ENCODE measurements at regions not wholly inside any gene's neighbourhood (a gene's known extent, or its start where the extent isn't known, plus 50 kb on each side); places are given as distances from the start of the nearest gene placed in this dataset.

DNA sequence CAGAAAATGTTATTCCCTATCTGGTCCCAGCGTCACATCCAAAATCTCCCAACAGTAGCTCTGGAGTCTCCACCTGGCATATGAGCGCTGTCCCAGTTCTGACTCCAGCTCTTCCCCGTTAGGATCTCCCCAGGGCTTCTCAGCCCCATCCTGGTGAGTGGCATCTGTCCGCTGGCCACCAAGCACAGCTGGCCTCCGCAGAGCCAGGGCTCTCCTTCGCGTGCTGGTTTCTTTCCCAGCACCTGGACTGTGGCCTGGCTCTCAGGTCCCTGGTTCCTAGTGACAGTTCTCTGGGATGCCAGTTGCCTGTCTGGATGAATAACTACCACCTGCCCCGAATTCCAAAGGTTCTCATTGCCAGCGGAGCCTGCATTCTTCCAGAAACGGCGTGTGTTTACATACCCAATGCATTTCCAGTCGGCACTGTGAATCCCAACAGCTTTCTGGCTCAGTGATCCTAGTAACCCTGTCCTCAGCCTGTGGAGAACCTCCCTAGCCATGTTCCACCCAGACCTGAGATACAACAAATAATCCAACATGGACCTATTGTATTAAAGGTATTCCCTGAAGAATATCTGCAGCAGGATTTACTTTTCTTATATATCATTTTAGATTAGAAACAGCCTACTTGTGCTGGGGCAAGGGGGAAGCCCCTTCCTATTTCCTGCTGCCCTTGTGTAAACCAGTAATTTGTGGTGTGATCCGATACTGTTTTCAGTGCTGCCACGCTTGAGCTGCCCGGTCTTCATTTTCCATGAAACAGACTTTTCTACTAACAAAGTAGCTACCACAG, 69.9 kb upstream of the PDE10A start:
- Mint-ChIP-seq H3K36me3 (ENCODE audit: low read depth) (no peaks in the 10 kb centered on the region), H3K27ac (no peak overlapping the region), H3K9me3 (peaks cover 2% of the 10 kb centered on the region), H3K4me1 (no peaks in the 10 kb centered on the region), H3K27me3 (no peaks in the 10 kb centered on the region), H3K4me3 (no peak overlapping the region)
- ChIA-PET POLR2A (no interaction called here), CTCF (no interaction called here)
- DNase-seq, result no peak

DNA sequence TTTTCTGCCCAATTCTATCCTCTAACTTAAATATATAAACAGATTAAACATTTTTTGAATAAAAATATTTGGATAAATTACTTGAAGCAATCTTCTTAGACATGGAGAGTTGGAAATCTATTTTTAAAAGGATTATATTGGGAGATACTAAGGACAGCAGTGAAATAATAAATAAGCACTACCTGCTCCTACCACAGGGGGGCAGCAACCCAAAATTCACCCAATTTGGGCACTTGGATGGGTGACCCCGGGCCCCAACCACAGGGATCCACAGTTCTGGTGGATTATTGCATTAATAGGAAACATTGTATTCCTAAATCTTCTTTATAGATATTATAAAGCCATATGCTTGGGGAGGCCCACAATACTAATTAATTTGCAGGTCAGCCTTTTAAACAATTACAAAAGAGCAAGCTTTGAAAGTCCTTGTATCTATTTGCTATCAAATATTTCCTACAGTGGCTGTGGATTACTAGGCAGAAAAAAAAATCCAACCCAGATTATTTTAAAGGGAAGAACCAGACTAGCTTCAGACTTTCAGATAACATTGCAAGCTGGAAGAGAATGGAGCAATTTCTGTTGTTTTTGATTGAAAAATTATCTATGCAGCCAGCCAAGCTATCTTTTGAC, 66.4 kb upstream of the PDE10A start:
- H3K4me3 Mint-ChIP-seq, result no peak overlapping the region
- H3K27me3 Mint-ChIP-seq, result no peaks in the 10 kb centered on the region
- CTCF ChIA-PET, result no interaction called here
- H3K36me3 Mint-ChIP-seq (ENCODE audit: low read depth), result no peaks in the 10 kb centered on the region
- no peaks in the 10 kb centered on the region for H3K4me1 Mint-ChIP-seq
- POLR2A ChIA-PET, result no interaction called here
- H3K27ac Mint-ChIP-seq, result no peak overlapping the region
- peak; percentile 47 for DNase-seq
- H3K9me3 Mint-ChIP-seq, result no peaks in the 10 kb centered on the region

DNA sequence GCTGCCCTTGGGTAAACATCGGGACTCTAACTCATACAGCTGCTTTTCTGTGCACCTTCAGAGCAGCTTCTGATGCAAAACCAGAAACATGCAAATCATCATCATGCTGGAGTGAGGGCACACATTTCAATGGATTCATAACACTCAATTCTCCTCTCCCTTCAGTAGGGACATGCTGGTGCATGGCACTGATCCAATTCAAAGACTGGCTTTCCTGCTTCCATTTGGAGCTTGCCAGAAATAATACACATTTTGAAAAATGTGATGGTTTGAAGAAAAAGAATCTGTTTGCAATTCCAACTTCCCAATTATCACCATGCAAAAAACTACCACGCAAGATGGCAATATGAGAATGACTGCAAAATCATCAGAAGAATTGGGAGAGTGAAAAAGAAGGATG, 65.2 kb upstream of the PDE10A start:
- Mint-ChIP-seq H3K4me1 (no peaks in the 10 kb centered on the region), H3K4me3 (no peak overlapping the region), H3K9me3 (no peaks in the 10 kb centered on the region), H3K27ac (no peak overlapping the region), H3K36me3 (ENCODE audit: low read depth) (no peaks in the 10 kb centered on the region), H3K27me3 (no peaks in the 10 kb centered on the region)
- POLR2A ChIA-PET, result no interaction called here
- no peak for DNase-seq
- CTCF ChIA-PET, result no interaction called here

- ChIA-PET CTCF (no interaction called here), POLR2A (no interaction called here)
- Mint-ChIP-seq H3K27me3 (no peaks in the 10 kb centered on the region), H3K9me3 (no peaks in the 10 kb centered on the region), H3K27ac (no peak overlapping the region), H3K4me3 (no peak overlapping the region), H3K36me3 (ENCODE audit: low read depth) (no peaks in the 10 kb centered on the region), H3K4me1 (no peaks in the 10 kb centered on the region)
- no peak for DNase-seq
Measured at GRCh38 chr6:165726965-165727381, 63.9 kb upstream of the PDE10A start.

DNA sequence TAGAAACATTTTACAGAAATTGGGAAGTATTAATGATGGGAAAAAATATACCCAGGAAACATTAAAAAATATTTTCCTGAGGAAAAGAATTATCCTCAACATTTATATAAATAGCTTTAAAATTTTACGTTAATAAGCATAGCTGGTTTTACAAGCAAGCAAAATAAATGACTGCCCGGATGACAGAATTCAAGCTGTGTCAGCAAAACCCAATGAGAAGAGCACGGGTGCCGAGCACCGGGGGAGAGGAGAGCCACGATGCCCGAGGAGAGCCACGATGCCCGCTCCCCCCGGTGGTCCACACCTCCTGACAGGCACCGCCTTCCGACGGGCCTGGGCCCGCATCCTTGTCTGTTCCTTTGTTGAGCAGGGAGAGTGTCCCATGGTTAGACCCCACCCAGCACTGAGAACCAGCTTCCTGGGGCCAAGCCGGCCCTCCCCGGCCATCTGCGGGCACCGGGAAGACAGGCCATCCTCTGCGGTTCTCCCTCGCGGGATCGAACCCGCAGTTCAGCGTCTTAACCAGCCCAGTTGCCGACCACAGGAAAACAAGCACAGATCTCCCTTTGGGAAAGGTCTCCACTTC, 63.3 kb upstream of the PDE10A start:
- CTCF ChIA-PET, result no interaction called here
- H3K9me3 Mint-ChIP-seq, result no peaks in the 10 kb centered on the region
- H3K27ac Mint-ChIP-seq, result no peak overlapping the region
- POLR2A ChIA-PET, result no interaction called here
- no peak overlapping the region for H3K4me3 Mint-ChIP-seq
- H3K4me1 Mint-ChIP-seq, result no peaks in the 10 kb centered on the region
- H3K27me3 Mint-ChIP-seq, result no peaks in the 10 kb centered on the region
- no peaks in the 10 kb centered on the region for H3K36me3 Mint-ChIP-seq (ENCODE audit: low read depth)
- DNase-seq, result no peak

- Mint-ChIP-seq H3K27ac (no peak overlapping the region), H3K9me3 (no peaks in the 10 kb centered on the region), H3K27me3 (no peaks in the 10 kb centered on the region), H3K36me3 (ENCODE audit: low read depth) (no peaks in the 10 kb centered on the region), H3K4me3 (no peak overlapping the region), H3K4me1 (no peaks in the 10 kb centered on the region)
- POLR2A ChIA-PET, result no interaction called here
- CTCF ChIA-PET, result no interaction called here
- DNase-seq, result no peak
Measured at GRCh38 chr6:165725201-165725600, 62.2 kb upstream of the PDE10A start.

DNA sequence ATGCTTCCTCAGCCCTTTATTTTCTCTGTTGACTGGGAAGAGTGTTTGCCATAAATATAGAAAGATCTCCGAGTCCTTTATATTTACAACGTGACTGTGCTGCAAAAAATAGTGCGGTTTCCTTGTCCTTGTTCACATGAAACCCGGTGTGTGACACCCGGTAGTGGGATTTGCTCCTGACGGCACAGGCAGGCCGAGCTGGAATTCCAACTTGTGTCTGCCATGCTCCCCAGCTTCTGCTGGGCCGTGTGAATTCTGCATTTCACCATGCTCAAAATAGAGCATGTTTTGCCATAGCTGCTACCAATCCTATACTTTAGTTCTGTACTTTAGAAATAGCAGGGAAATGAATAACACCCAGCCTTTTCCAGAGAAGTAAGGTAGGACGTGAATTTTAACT, 60.3 kb upstream of the PDE10A start:
- no peak for DNase-seq
- H3K36me3 Mint-ChIP-seq (ENCODE audit: low read depth), result no peaks in the 10 kb centered on the region
- CTCF ChIA-PET, result no interaction called here
- H3K9me3 Mint-ChIP-seq, result no peaks in the 10 kb centered on the region
- no peaks in the 10 kb centered on the region for H3K27me3 Mint-ChIP-seq
- no peaks in the 10 kb centered on the region for H3K4me1 Mint-ChIP-seq
- H3K4me3 Mint-ChIP-seq, result no peak overlapping the region
- POLR2A ChIA-PET, result no interaction called here
- H3K27ac Mint-ChIP-seq, result no peak overlapping the region

GRCh38 chr6:165722022-165722421, 59.0 kb upstream of the PDE10A start:
- Mint-ChIP-seq H3K27ac (no peak overlapping the region), H3K4me1 (no peaks in the 10 kb centered on the region), H3K9me3 (no peaks in the 10 kb centered on the region), H3K27me3 (no peaks in the 10 kb centered on the region), H3K4me3 (no peak overlapping the region), H3K36me3 (ENCODE audit: low read depth) (no peaks in the 10 kb centered on the region)
- no peak for DNase-seq
- ChIA-PET CTCF (no interaction called here), POLR2A (no interaction called here)

DNA sequence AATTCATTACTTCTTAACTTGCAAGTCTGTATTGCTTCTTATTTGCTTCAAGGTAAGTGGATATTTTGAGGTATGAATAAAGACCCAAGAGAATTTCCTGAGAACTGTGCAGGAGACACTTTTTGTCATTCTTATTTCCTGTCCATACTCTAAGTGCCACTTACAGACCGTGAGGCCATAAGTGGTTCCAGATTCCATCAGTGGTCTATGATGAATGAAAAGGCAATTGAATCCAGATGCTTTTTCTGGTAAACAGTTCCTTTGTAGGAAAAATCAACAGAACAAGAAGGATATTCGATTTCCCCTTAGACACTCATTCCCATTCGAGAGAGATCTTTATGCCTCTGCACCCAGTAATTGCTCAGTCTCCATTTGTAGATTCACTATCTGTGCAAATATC, 58.3 kb upstream of the PDE10A start:
- Mint-ChIP-seq H3K27me3 (no peaks in the 10 kb centered on the region), H3K4me1 (no peaks in the 10 kb centered on the region)
- POLR2A ChIA-PET, result no interaction called here

GRCh38 chr6:165718491-165718891, 55.5 kb upstream of the PDE10A start:
- POLR2A ChIA-PET, result no interaction called here
- Mint-ChIP-seq H3K9me3 (no peaks in the 10 kb centered on the region), H3K27ac (no peak overlapping the region), H3K4me1 (no peaks in the 10 kb centered on the region), H3K4me3 (no peak overlapping the region), H3K27me3 (no peaks in the 10 kb centered on the region), H3K36me3 (ENCODE audit: low read depth) (no peaks in the 10 kb centered on the region)
- DNase-seq, result no peak
- CTCF ChIA-PET, result no interaction called here

More for the DNA sequence above, 58.3 kb upstream of the PDE10A start:
- CTCF ChIA-PET, result no interaction called here
- Mint-ChIP-seq H3K9me3 (no peaks in the 10 kb centered on the region), H3K27ac (no peak overlapping the region), H3K36me3 (ENCODE audit: low read depth) (no peaks in the 10 kb centered on the region), H3K4me3 (no peak overlapping the region)
- no peak for DNase-seq

DNA sequence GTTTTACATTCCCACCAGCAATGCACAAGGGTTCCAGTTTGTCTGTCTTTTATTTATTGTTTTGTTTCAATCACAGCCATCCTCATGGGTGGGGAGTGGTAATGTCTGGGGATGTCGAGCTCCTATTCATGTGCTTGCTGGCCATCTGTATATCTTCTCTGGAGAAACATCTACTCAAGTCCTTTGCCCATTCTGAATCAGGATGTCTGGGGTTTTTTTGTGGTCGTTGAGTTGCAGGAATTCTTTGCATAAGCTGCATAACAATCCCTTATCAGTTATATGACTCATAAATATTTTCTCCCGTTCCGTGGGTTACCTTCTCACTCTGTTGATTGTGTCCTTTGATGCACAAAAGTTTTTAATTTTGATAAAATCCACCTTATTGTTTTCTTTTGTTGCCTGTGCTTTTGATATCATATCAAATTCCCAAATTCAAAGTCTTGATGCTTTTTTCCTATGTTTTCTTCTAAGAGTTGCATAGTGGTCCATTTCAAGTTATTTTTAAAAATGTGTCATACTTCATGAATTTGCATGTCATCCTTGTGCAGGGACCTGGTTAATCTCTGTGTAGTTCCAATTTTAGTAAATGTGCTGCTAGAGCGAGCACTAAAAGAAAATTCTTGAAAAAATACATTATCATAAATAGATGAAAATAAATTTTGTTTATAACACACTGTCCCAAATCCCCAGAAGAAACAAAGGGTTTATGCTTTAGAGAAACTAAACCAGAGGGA, 54.9 kb upstream of the PDE10A start:
- ChIA-PET CTCF (no interaction called here), POLR2A (no interaction called here)
- Mint-ChIP-seq H3K36me3 (ENCODE audit: low read depth) (no peaks in the 10 kb centered on the region), H3K4me3 (no peak overlapping the region), H3K4me1 (no peaks in the 10 kb centered on the region), H3K9me3 (no peaks in the 10 kb centered on the region), H3K27me3 (no peaks in the 10 kb centered on the region), H3K27ac (no peak overlapping the region)
- DNase-seq, result no peak

DNA sequence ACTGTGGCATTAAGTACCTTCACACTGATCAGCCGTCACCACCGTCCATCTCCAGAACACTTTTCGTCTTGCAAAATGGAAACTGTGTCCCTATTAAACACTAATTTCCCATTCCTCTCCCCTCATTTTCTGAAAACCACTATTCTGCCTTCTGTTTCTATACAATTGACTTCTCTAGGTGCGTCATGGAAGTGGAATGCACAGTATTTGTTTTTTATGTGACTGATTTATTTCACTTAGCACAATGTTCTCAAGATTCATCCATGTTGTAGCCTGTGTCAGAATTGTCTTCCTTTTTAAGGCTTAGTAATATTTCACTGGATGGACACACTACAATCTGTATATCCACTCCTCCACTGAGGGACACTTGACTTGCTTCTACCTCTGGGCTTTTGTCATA, 53.8 kb upstream of the PDE10A start:
- POLR2A ChIA-PET, result no interaction called here
- CTCF ChIA-PET, result no interaction called here
- Mint-ChIP-seq H3K9me3 (no peaks in the 10 kb centered on the region), H3K27me3 (no peaks in the 10 kb centered on the region), H3K4me3 (no peak overlapping the region), H3K4me1 (no peaks in the 10 kb centered on the region), H3K27ac (no peak overlapping the region), H3K36me3 (ENCODE audit: low read depth) (no peaks in the 10 kb centered on the region)
- no peak for DNase-seq

DNA sequence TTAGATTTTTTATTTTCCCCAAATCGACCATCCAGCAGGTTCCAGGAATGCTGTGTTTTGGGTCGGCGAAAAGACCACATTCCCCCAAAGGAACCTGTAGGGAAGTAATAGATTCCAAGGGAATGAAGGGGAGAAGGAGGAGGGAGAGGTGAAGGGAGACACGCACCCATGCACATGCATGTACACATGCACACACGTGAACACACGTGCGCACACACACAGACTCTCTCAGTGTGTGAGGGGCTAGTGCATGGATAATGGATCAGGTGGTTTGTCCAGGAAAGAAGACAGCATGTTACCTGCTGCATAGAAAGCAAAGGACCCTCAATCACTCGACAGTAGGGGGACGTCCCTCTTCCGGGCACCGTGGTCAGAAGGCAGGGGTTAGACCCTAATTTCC, 52.4 kb upstream of the PDE10A start:
- ChIA-PET POLR2A (no interaction called here), CTCF (no interaction called here)
- Mint-ChIP-seq H3K36me3 (ENCODE audit: low read depth) (no peaks in the 10 kb centered on the region), H3K27me3 (no peaks in the 10 kb centered on the region), H3K27ac (no peak overlapping the region), H3K9me3 (no peaks in the 10 kb centered on the region), H3K4me3 (no peak overlapping the region), H3K4me1 (no peaks in the 10 kb centered on the region)
- no peak for DNase-seq

Measured in activated CD4-positive, alpha-beta T cell treated with anti-CD3 and anti-CD28 coated beads, Interleukin-2, amount 10 ng/mL, durations not matched to agents 7 days and 5 days (primary cell).